ENCODE measurements at regions not wholly inside any gene's neighbourhood (a gene's known extent, or its start where the extent isn't known, plus 50 kb on each side); places are given as distances from the start of the nearest gene placed in this dataset.

- Histone ChIP-seq H3K9me3 (no peaks in the 10 kb centered on the region), H3K36me3 (ENCODE audit: control insufficient read depth, insufficient read depth, low read length) (no peaks in the 10 kb centered on the region), H3K4me1 (peaks cover 6% of the 10 kb centered on the region), H3K4me3 (ENCODE audit: low read depth, low read length) (no peak overlapping the region; the same call in 1 of the 2 replicates), H3K27me3 (replicated peaks; ENCODE audit: control insufficient read depth, insufficient read depth, low read length) (peaks cover 3% of the 10 kb centered on the region; the same call in 1 of the 2 replicates)
- BruUV-seq (replicated peaks): no TSS peak
- intact Hi-C loops (cut with micrococcal nuclease; ENCODE audit: unreplicated experiment): no loop called here
- Mint-ChIP-seq H3K9me3 (ENCODE audit: unreplicated experiment) (no peaks in the 10 kb centered on the region), H3K4me1 (ENCODE audit: low read depth, unreplicated experiment) (no peaks in the 10 kb centered on the region), H3K4me3 (ENCODE audit: unreplicated experiment) (peak overlapping the region; percentile 71), H3K27me3 (ENCODE audit: insufficient read depth, unreplicated experiment) (peaks cover 39% of the 10 kb centered on the region), H3K36me3 (ENCODE audit: insufficient read depth, unreplicated experiment) (no peaks in the 10 kb centered on the region), H3K27ac (ENCODE audit: unreplicated experiment) (peak overlapping the region; percentile 11)
- DNase-seq: no peak
- CTCF ChIA-PET: no interaction called here
- POLR2A ChIA-PET: no interaction called here
- TF ChIP-seq CTCF (IDR thresholded peaks at IDR 0.05; ENCODE audit: insufficient read depth in 1 of 2, low read depth in 1 of 2, low read length in 1 of 2, severe bottlenecking in 1 of 2, unreplicated experiment in 1 of 2): no peak
Observed at GRCh38 chr15:96408591-96409183, 78.2 kb downstream of the NR2F2 start.

DNA sequence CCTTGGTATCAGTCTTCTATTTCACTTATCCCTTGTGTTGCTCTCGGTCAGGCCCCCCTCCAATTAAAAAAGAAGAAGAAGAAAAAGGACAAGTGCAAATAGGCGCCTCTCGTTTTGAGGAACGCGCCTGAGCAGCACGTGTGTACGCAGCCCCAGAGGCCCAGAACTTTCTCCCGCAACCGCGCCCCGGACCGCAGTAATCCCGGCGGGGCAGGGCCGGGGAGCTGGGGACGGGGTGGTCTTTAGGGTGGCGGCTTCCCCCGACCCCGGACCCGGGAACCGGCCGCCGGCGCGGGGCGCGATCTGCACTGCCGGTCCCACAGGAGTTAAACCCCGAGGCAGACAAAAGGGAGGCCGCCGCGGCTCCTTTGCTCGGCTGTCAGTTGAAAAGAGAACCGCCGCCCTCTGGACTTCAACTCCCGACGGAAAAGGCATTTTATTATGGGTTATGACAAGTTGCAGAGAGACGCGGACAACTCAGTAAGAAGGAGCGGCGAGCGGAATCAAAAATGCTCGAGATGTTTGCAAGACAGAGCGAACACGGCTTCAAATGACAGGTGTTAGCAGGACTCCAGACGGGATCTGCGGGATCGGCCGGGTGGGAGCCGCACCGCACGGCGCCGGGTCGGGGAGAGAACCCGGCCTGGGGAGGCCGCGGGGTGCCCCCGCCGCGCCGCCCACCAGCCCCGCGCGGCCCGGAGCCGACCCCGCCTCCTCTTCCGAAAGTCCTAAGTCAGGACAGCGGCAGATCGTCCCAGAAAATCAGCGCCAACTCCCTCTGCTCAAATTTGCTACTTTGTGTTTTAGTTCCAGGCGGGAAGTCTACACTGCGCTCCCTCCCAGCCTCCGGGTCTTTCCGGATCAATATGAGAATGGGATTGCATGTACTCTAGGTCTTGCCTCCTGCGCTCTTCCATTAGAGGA lies 79.0 kb downstream of the NR2F2 start:
- Mint-ChIP-seq H3K27me3 (ENCODE audit: insufficient read depth, unreplicated experiment) (peaks cover 37% of the 10 kb centered on the region), H3K9me3 (ENCODE audit: unreplicated experiment) (no peaks in the 10 kb centered on the region), H3K27ac (ENCODE audit: unreplicated experiment) (peak overlapping the region; percentile 11), H3K4me3 (ENCODE audit: unreplicated experiment) (peak overlapping the region; percentile 71), H3K4me1 (ENCODE audit: low read depth, unreplicated experiment) (no peaks in the 10 kb centered on the region), H3K36me3 (ENCODE audit: insufficient read depth, unreplicated experiment) (no peaks in the 10 kb centered on the region)
- ChIA-PET CTCF (no interaction called here), POLR2A (no interaction called here)
- intact Hi-C loops (cut with micrococcal nuclease; ENCODE audit: unreplicated experiment): no loop called here
- Histone ChIP-seq H3K4me3 (ENCODE audit: low read depth, low read length) (peak overlapping the region; percentile 15), H3K36me3 (ENCODE audit: control insufficient read depth, insufficient read depth, low read length) (no peaks in the 10 kb centered on the region), H3K27me3 (replicated peaks; ENCODE audit: control insufficient read depth, insufficient read depth, low read length) (peaks cover 3% of the 10 kb centered on the region; the same call in 1 of the 2 replicates), H3K9me3 (no peaks in the 10 kb centered on the region), H3K4me1 (peaks cover 6% of the 10 kb centered on the region)
- TF ChIP-seq CTCF (IDR thresholded peaks at IDR 0.05; ENCODE audit: insufficient read depth in 1 of 2, low read depth in 1 of 2, low read length in 1 of 2, severe bottlenecking in 1 of 2, unreplicated experiment in 1 of 2): no peak
- DNase-seq: peak in 1 of 2 experiments; percentile 24
- BruUV-seq (replicated peaks): no TSS peak

DNA sequence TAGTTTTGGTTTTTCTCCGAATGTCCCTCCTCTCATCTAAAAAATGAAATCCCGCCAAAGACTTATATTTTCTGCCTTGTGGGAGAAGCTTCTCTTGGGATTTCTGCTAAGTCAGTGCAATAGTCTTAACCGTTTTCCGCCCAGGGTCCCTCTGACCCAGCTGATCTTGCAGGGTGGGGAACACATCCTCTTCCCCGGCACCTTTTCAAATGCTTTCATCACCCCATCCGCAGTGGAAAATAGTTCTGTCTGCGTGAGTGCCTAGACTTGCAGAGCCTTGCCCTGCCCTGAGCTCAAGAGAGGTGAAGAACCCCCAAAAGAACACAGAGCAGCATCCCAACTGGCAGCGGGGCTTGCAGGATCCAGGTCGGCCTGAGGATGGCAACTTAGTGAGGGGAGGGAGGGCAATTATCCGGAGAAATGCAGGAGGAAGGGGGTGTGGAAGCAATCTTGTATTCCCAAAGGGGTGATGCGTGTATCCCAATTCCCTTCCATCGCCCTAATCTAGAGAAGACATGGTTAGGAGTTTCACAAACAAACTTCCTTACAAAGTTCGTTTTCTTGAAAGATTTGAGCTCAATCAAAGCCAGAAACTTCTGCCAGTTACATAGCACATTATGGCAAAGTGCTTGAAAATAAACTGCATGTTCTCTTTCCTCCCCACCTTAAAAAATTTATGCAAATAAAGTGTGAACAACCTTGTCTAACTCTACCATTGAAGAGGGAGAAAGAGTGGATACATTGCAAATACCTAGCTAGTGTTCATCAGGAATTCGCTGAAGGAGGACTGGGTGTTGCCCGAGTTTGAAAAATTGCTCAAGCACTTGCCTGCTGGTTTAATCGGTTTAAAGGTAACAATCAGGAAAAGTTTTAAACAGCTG lies 79.9 kb downstream of the NR2F2 start:
- ChIA-PET POLR2A (no interaction called here), CTCF (no interaction called here)
- Histone ChIP-seq H3K4me1 (peaks cover 6% of the 10 kb centered on the region), H3K27me3 (replicated peaks; ENCODE audit: control insufficient read depth, insufficient read depth, low read length) (peaks cover 3% of the 10 kb centered on the region; the same call in 1 of the 2 replicates), H3K9me3 (no peaks in the 10 kb centered on the region), H3K4me3 (ENCODE audit: low read depth, low read length) (no peak overlapping the region), H3K36me3 (ENCODE audit: control insufficient read depth, insufficient read depth, low read length) (no peaks in the 10 kb centered on the region)
- H3K4me1 Mint-ChIP-seq (ENCODE audit: low read depth, unreplicated experiment): no peaks in the 10 kb centered on the region
- no peak for DNase-seq
- H3K9me3 Mint-ChIP-seq (ENCODE audit: unreplicated experiment): no peaks in the 10 kb centered on the region
- TF ChIP-seq CTCF (IDR thresholded peaks at IDR 0.05; ENCODE audit: insufficient read depth in 1 of 2, low read depth in 1 of 2, low read length in 1 of 2, severe bottlenecking in 1 of 2, unreplicated experiment in 1 of 2): no peak
- no TSS peak for BruUV-seq (replicated peaks)
- H3K27ac Mint-ChIP-seq (ENCODE audit: unreplicated experiment): no peak overlapping the region
- H3K36me3 Mint-ChIP-seq (ENCODE audit: insufficient read depth, unreplicated experiment): no peaks in the 10 kb centered on the region
- intact Hi-C loops (cut with micrococcal nuclease; ENCODE audit: unreplicated experiment): no loop called here
- H3K4me3 Mint-ChIP-seq (ENCODE audit: unreplicated experiment): peak overlapping the region; percentile 71
- H3K27me3 Mint-ChIP-seq (ENCODE audit: insufficient read depth, unreplicated experiment): peaks cover 37% of the 10 kb centered on the region
